HFFc6 (cell line): ENCODE measurements at regions not wholly inside any gene's neighbourhood (a gene's known extent, or its start where the extent isn't known, plus 50 kb on each side); places are given as distances from the start of the nearest gene placed in this dataset.

Experiments used
- DNase-seq: peaks from one replicate; pipeline ENCODE4 v3.0.0-alpha.2; 2018
- H3K27ac Mint-ChIP-seq: 2 replicates; pipeline ENCODE4 v1.8.0; 2020; ENCODE audit warnings: mild to moderate bottlenecking, mixed read lengths
- H3K27me3 Mint-ChIP-seq: 2 replicates; pipeline ENCODE4 v1.8.0; 2021; ENCODE audit warnings: mild to moderate bottlenecking, moderate library complexity, mixed read lengths; ENCODE audit not compliant: insufficient read depth
- H3K36me3 Mint-ChIP-seq: 2 replicates; pipeline ENCODE4 v1.8.0; 2021; ENCODE audit warnings: low read depth, mixed read lengths
- H3K4me1 Mint-ChIP-seq: 2 replicates; pipeline ENCODE4 v1.8.0; 2020; ENCODE audit warnings: low read depth, mixed read lengths
- H3K4me3 Mint-ChIP-seq: 2 replicates; pipeline ENCODE4 v1.8.0; 2020; ENCODE audit warnings: mild to moderate bottlenecking, moderate library complexity, mixed read lengths
- H3K9me3 Mint-ChIP-seq: 2 replicates; pipeline ENCODE4 v1.8.0; 2020; ENCODE audit warnings: mild to moderate bottlenecking, mixed read lengths
- TF ChIP-seq, protein P1 (sequence below): fragments of 200-600 bp; sonication (generic); IDR thresholded peaks from 2 replicates; pipeline ENCODE4 v1.5.0; 2021; ENCODE audit warnings: antibody characterized with exemption, mild to moderate bottlenecking

DNA sequence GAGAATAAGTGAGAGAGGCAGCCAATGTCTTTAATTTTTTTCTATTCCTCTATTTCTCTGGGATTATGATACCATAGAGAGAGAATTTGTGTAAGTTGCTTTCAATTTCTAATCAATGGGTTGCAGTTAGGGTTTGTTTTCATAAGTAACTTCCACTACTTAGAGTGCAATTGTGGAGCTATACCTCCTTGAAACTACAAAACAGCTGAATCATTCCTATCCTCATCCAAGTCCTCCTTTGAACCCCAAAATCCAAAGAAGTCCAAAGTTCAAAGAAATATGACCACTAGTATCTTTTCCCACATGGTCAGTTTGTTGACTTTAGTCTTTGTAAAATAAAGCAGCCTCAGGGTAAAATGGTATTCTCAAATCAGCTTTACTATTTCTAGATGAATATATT lies 1085.4 kb upstream of the INTU start:
- no peaks in the 10 kb centered on the region for H3K36me3 Mint-ChIP-seq
- no peak overlapping the region for H3K4me3 Mint-ChIP-seq
- TF ChIP-seq, protein P1, sequence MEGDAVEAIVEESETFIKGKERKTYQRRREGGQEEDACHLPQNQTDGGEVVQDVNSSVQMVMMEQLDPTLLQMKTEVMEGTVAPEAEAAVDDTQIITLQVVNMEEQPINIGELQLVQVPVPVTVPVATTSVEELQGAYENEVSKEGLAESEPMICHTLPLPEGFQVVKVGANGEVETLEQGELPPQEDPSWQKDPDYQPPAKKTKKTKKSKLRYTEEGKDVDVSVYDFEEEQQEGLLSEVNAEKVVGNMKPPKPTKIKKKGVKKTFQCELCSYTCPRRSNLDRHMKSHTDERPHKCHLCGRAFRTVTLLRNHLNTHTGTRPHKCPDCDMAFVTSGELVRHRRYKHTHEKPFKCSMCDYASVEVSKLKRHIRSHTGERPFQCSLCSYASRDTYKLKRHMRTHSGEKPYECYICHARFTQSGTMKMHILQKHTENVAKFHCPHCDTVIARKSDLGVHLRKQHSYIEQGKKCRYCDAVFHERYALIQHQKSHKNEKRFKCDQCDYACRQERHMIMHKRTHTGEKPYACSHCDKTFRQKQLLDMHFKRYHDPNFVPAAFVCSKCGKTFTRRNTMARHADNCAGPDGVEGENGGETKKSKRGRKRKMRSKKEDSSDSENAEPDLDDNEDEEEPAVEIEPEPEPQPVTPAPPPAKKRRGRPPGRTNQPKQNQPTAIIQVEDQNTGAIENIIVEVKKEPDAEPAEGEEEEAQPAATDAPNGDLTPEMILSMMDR, result no peak
- H3K27ac Mint-ChIP-seq, result no peak overlapping the region
- H3K4me1 Mint-ChIP-seq, result no peaks in the 10 kb centered on the region
- no peaks in the 10 kb centered on the region for H3K27me3 Mint-ChIP-seq
- no peaks in the 10 kb centered on the region for H3K9me3 Mint-ChIP-seq
- DNase-seq, result no peak

DNA sequence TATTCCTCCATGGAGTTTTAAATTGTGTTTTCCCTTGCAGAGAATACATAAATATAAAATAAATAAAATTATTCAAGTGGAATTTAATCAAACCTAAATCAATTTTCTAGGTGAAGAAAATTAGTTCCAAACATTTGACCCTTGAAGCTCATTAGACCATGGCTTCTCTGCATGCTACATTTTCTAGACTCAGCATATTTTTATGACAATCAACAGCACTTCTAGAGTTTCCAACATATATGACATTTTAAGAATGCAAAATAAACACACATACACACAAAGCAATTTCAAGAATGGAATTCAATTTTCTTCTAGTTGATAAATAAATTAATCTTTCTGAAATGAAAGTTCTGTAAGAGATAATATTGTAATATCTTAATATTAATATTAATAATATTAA lies 1083.9 kb upstream of the INTU start:
- H3K27ac Mint-ChIP-seq, result no peak overlapping the region
- TF ChIP-seq, protein P1, result no peak
- no peaks in the 10 kb centered on the region for H3K4me1 Mint-ChIP-seq
- no peak overlapping the region for H3K4me3 Mint-ChIP-seq
- H3K36me3 Mint-ChIP-seq, result no peaks in the 10 kb centered on the region
- no peak for DNase-seq
- no peaks in the 10 kb centered on the region for H3K9me3 Mint-ChIP-seq
- H3K27me3 Mint-ChIP-seq, result no peaks in the 10 kb centered on the region

DNA sequence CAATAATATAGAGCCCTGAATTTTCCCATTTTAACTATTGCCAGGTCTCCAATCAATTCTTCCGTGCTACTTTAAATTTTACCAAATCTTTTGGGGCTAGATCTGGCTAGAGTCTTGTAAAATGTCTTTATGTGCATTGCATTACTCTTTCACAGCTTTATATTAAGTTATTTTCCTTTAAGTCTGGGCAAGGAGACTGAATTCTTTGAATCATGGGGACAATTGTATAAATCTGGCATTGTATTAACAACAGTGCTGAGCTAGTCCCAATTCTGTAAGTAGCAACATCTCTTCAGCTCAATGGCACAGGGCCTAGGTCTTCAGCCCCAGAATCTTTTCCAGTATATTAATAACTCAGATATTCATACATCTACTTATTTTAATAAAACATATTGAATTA lies 1080.4 kb upstream of the INTU start:
- Mint-ChIP-seq H3K27me3 (no peaks in the 10 kb centered on the region), H3K27ac (no peak overlapping the region), H3K4me1 (no peaks in the 10 kb centered on the region), H3K36me3 (no peaks in the 10 kb centered on the region), H3K9me3 (peaks cover 10% of the 10 kb centered on the region), H3K4me3 (no peak overlapping the region)
- TF ChIP-seq, protein P1, result no peak
- no peak for DNase-seq

DNA sequence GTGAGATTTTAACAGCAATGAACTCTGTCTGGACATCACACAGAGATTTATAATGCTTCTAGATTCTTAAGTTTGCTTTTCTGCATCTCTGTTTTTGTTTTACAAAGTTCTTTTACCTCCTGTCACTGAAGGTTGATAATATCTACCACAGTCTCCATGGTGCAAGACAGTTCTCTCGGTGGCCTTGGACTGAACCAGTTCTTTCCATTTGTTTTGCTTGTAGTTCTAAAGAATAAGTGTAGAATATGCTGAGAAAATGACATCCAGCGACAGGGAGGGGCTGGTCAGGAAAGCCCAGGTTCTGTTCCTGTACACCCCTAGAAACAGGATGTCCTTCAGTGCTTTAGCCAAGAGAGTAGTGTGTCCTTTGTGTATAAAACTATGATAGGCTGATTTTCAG lies 1079.5 kb upstream of the INTU start:
- Mint-ChIP-seq H3K4me3 (no peak overlapping the region), H3K4me1 (no peaks in the 10 kb centered on the region), H3K36me3 (no peaks in the 10 kb centered on the region), H3K27me3 (no peaks in the 10 kb centered on the region), H3K9me3 (peaks cover 10% of the 10 kb centered on the region), H3K27ac (no peak overlapping the region)
- no peak for DNase-seq
- TF ChIP-seq, protein P1, result no peak

DNA sequence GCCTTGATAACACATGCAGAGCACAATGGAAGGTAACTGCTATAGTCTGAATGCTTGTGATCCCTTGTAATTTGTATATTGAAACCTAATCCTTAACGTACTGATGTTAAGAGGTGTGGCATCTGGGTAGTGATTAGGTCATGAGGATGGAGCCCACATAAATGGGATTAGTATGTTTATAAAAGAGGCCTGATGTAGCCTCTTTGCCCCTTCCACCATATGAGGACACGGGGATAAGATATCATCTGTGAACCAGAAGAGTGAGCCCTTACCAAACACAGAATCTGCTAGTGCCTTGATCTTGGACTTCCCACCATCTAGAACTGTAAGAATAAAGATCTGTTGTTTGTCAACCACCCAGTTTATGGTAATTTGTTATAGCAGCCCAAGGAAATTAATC lies 1074.2 kb upstream of the INTU start:
- Mint-ChIP-seq H3K4me1 (no peaks in the 10 kb centered on the region), H3K4me3 (no peak overlapping the region)

More for the DNA sequence above, 1074.2 kb upstream of the INTU start:
- no peak overlapping the region for H3K27ac Mint-ChIP-seq
- H3K9me3 Mint-ChIP-seq, result peaks cover 10% of the 10 kb centered on the region
- TF ChIP-seq, protein P1, result no peak
- no peak for DNase-seq
- no peaks in the 10 kb centered on the region for H3K27me3 Mint-ChIP-seq
- no peaks in the 10 kb centered on the region for H3K36me3 Mint-ChIP-seq
